ENCODE measurements at regions not wholly inside any gene's neighbourhood (a gene's known extent, or its start where the extent isn't known, plus 50 kb on each side); places are given as distances from the start of the nearest gene placed in this dataset.

- TF ChIP-seq CTCF (IDR thresholded peaks at IDR 0.05): no peak
Observed at GRCh38 chr18:76080430-76080829, 414.6 kb downstream of the ZNF516 start.

DNA sequence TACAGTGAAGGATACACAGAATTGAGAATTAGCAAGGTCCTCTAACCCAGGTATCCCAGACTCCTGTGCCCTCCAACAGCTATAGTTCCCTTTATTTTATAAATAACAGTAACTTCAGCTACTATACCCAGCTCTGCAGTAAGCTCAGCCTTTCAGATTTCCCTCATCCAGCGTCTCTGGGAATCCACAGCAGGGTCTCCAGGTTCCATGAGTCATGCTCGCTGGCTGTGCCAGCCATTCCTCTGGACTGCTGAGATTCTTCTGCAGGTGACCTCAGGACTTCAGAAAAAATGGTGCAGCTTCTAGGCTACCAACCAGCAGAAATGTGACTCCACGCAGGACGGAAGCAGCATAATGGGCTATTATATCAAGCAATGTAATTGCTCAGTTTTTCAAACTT lies 419.3 kb downstream of the ZNF516 start:
- TF ChIP-seq CTCF (IDR thresholded peaks at IDR 0.05): no peak

DNA sequence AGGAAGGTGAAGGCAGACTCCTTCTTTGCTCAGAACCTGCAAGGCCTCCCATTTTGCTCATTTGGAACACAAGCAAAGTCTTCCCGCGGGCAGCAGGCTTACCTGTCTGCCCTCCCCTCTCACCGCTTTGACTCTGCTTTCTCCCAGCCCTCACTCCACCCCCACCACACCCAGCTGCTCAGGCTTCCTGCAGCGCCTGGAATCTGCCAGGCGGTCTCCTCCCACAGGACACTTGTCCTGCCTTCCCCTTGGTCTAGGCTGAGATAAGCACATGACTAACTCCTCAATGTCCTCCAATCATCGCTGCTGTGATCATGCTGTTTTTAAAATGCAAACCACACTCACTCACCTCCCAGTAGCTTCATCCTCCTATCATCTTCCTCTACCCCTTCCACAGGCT lies 430.0 kb downstream of the ZNF516 start:
- no peak for TF ChIP-seq CTCF (IDR thresholded peaks at IDR 0.05)

GRCh38 chr18:76058146-76058545 lies 436.9 kb downstream of the ZNF516 start:
- no peak for TF ChIP-seq CTCF (IDR thresholded peaks at IDR 0.05)

- no peak for TF ChIP-seq CTCF (IDR thresholded peaks at IDR 0.05)
Observed at GRCh38 chr18:76057386-76057785, 437.7 kb downstream of the ZNF516 start.

GRCh38 chr18:76056471-76057110 lies 438.5 kb downstream of the ZNF516 start:
- no peak for TF ChIP-seq CTCF (IDR thresholded peaks at IDR 0.05)

DNA sequence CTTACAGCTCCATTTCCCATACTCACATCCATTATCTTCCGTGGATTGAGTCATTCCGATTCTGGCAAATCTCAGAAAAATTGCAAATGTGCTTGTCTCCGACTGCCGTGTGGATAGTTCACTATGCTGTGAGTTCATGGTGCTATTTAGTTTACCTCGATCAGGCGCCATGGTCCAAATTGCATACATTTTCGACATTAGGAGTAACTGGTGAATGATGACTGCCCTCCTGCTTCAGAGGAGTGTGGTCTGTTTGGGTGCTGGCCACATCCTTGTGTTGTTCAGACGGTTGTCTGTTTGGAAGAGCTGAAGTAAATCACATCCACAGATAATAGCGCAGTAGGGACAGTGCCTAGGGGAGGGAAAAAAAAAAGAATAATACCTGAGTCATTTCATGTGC lies 439.5 kb downstream of the ZNF516 start:
- no peak for TF ChIP-seq CTCF (IDR thresholded peaks at IDR 0.05)

DNA sequence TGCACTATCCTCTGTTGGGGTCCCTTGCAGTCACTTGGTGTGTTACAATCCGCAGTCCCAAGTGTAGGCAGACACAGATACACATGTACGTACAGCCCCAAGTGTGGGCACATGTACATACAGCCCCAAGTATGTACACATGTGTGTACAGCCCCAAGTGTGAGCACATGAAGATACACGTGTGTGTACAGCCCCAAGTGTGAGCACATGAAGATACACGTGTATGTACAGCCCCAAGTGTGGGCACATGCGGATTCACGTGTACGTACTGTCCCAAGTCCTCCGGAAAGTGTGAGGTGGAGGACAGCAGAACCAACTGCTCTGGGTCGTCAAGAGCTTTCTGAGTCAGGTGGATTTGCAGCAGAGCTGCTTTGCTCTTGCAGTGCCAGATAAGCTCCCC lies 440.0 kb downstream of the ZNF516 start:
- TF ChIP-seq CTCF (IDR thresholded peaks at IDR 0.05): no peak

All from LNCAP (cell line).